Uterus (tissue), 2 donors: ENCODE measurements at regions not wholly inside any gene's neighbourhood (a gene's known extent, or its start where the extent isn't known, plus 50 kb on each side); places are given as distances from the start of the nearest gene placed in this dataset.

Source experiments
- POLR2A ChIP-seq, 2 donors: fragments of 450-650 bp; IDR thresholded peaks; one replicate each; pipeline ENCODE4 v1.6.1; 2016; ENCODE audit warnings: antibody characterized with exemption in 2 of 2, mild to moderate bottlenecking in 1 of 2, moderate library complexity in 1 of 2
- TF ChIP-seq, protein P1 (sequence below), 4 experiments: fragments of 200-600 bp in 2 of 4; fragments of 450-650 bp in 2 of 4; sonication (generic) in 2 of 4; IDR thresholded peaks; one replicate each; pipeline ENCODE4 v1.5.1; 2016 to 2019; ENCODE audit warnings: antibody characterized with exemption in 4 of 4, mild to moderate bottlenecking in 2 of 4, moderate library complexity in 1 of 4

GRCh38 chr14:29240066-29240465, 473.5 kb downstream of the FOXG1 start:
- TF ChIP-seq, protein P1, sequence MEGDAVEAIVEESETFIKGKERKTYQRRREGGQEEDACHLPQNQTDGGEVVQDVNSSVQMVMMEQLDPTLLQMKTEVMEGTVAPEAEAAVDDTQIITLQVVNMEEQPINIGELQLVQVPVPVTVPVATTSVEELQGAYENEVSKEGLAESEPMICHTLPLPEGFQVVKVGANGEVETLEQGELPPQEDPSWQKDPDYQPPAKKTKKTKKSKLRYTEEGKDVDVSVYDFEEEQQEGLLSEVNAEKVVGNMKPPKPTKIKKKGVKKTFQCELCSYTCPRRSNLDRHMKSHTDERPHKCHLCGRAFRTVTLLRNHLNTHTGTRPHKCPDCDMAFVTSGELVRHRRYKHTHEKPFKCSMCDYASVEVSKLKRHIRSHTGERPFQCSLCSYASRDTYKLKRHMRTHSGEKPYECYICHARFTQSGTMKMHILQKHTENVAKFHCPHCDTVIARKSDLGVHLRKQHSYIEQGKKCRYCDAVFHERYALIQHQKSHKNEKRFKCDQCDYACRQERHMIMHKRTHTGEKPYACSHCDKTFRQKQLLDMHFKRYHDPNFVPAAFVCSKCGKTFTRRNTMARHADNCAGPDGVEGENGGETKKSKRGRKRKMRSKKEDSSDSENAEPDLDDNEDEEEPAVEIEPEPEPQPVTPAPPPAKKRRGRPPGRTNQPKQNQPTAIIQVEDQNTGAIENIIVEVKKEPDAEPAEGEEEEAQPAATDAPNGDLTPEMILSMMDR (IDR thresholded peaks at IDR 0.05), result no peak
- no peak for TF ChIP-seq POLR2A (IDR thresholded peaks at IDR 0.05)
